ENCODE measurements at regions not wholly inside any gene's neighbourhood (a gene's known extent, or its start where the extent isn't known, plus 50 kb on each side); places are given as distances from the start of the nearest gene placed in this dataset.

GRCh38 chr7:156261581-156261980, 379.0 kb upstream of the RNF32 start:
- TF ChIP-seq CTCF (conservative IDR thresholded peaks at IDR 0.05; ENCODE audit: low read depth, low read length), result no peak
- H3K4me3 ChIP-seq (ENCODE audit: low read depth, low read length), result no peak overlapping the region
- no peak for DNase-seq (ENCODE audit: low read depth)

- no peak for DNase-seq (ENCODE audit: low read depth)
- H3K4me3 ChIP-seq (ENCODE audit: low read depth, low read length), result no peak overlapping the region
- TF ChIP-seq CTCF (conservative IDR thresholded peaks at IDR 0.05; ENCODE audit: low read depth, low read length), result no peak
These were observed 382.7 kb upstream of the RNF32 start for GRCh38 chr7:156257904-156258303.

- no peak overlapping the region for H3K4me3 ChIP-seq (ENCODE audit: low read depth, low read length)
- DNase-seq (ENCODE audit: low read depth), result no peak
- no peak for TF ChIP-seq CTCF (conservative IDR thresholded peaks at IDR 0.05; ENCODE audit: low read depth, low read length)
These were observed 384.9 kb upstream of the RNF32 start for GRCh38 chr7:156255635-156256034.

- H3K4me3 ChIP-seq (ENCODE audit: low read depth, low read length), result no peak overlapping the region
- TF ChIP-seq CTCF (conservative IDR thresholded peaks at IDR 0.05; ENCODE audit: low read depth, low read length), result no peak
- DNase-seq (ENCODE audit: low read depth), result no peak
These were observed 388.7 kb upstream of the RNF32 start for GRCh38 chr7:156251861-156252260.

- DNase-seq (ENCODE audit: low read depth), result no peak
- H3K4me3 ChIP-seq (ENCODE audit: low read depth, low read length), result no peak overlapping the region
- TF ChIP-seq CTCF (conservative IDR thresholded peaks at IDR 0.05; ENCODE audit: low read depth, low read length), result no peak
These were observed 400.0 kb upstream of the RNF32 start for GRCh38 chr7:156240532-156240931.

- TF ChIP-seq CTCF (conservative IDR thresholded peaks at IDR 0.05; ENCODE audit: low read depth, low read length), result no peak
- H3K4me3 ChIP-seq (ENCODE audit: low read depth, low read length), result no peak overlapping the region
- no peak for DNase-seq (ENCODE audit: low read depth)
These were observed 402.0 kb upstream of the RNF32 start for GRCh38 chr7:156238366-156239133.

- no peak for TF ChIP-seq CTCF (conservative IDR thresholded peaks at IDR 0.05; ENCODE audit: low read depth, low read length)
- no peak for DNase-seq (ENCODE audit: low read depth)
- H3K4me3 ChIP-seq (ENCODE audit: low read depth, low read length), result no peak overlapping the region
These were observed 403.0 kb upstream of the RNF32 start for GRCh38 chr7:156237614-156238013.

Measured in epithelial cell of proximal tubule (primary cell).